Stimulated activated CD8-positive, alpha-beta memory T cell treated with anti-CD3 and anti-CD28 coated beads, Interleukin-15, amount 100 ng/mL, for 4 hours (primary cell): ENCODE measurements at regions not wholly inside any gene's neighbourhood (a gene's known extent, or its start where the extent isn't known, plus 50 kb on each side); places are given as distances from the start of the nearest gene placed in this dataset.
"Not testable (repeated sequence)": the region's sequence is repeated elsewhere in the genome, so short reads cannot be mapped to it uniquely, and the experiment has no call there.

Experiments used
- DNase-seq, 2 donors: peaks; one replicate each; pipeline ENCODE4 v3.0.0-alpha.2; 2020; ENCODE audit warnings: low read depth in 2 of 2

GRCh38 chr15:85264614-85265190 lies 115.7 kb upstream of the AKAP13 start:
- DNase-seq, result not testable (repeated sequence)

- DNase-seq, result not testable (repeated sequence)
Observed at GRCh38 chr15:85267158-85267857, 113.1 kb upstream of the AKAP13 start.

GRCh38 chr15:85274315-85275050 lies 105.9 kb upstream of the AKAP13 start:
- no peak for DNase-seq

GRCh38 chr15:85276508-85276907 lies 103.9 kb upstream of the AKAP13 start:
- DNase-seq, result no peak

- no peak for DNase-seq
Observed at GRCh38 chr15:85276921-85277320, 103.5 kb upstream of the AKAP13 start.

GRCh38 chr15:85277847-85278370 lies 102.5 kb upstream of the AKAP13 start:
- no peak for DNase-seq

GRCh38 chr15:85280203-85280602 lies 100.2 kb upstream of the AKAP13 start:
- no peak for DNase-seq

- DNase-seq, result no peak
Observed at GRCh38 chr15:85281293-85281882, 99.0 kb upstream of the AKAP13 start.

- no peak for DNase-seq
Observed at GRCh38 chr15:85282504-85283115, 97.8 kb upstream of the AKAP13 start.

- DNase-seq, result not testable (repeated sequence)
Observed at GRCh38 chr15:85283815-85284214, 96.6 kb upstream of the AKAP13 start.

- no peak for DNase-seq
Observed at GRCh38 chr15:85284497-85284896, 95.9 kb upstream of the AKAP13 start.

- DNase-seq, result no peak
Observed at GRCh38 chr15:85289677-85290365, 90.6 kb upstream of the AKAP13 start.

- DNase-seq, result not testable (repeated sequence)
Observed at GRCh38 chr15:85292583-85292982, 87.8 kb upstream of the AKAP13 start.

GRCh38 chr15:85296615-85297402 lies 83.6 kb upstream of the AKAP13 start:
- peak; percentile 17 to 47 for DNase-seq

GRCh38 chr15:85297537-85297936 lies 82.9 kb upstream of the AKAP13 start:
- no peak for DNase-seq

GRCh38 chr15:85298366-85298765 lies 82.0 kb upstream of the AKAP13 start:
- no peak for DNase-seq

- no peak for DNase-seq
Observed at GRCh38 chr15:85298941-85299340, 81.5 kb upstream of the AKAP13 start.

- DNase-seq, result no peak
Observed at GRCh38 chr15:85302271-85302670, 78.1 kb upstream of the AKAP13 start.

- DNase-seq, result no peak
Observed at GRCh38 chr15:85305050-85305449, 75.4 kb upstream of the AKAP13 start.

GRCh38 chr15:85306946-85307686 lies 73.3 kb upstream of the AKAP13 start:
- DNase-seq, result no peak
